HG03025 (cell line): ENCODE measurements at regions not wholly inside any gene's neighbourhood (a gene's known extent, or its start where the extent isn't known, plus 50 kb on each side); places are given as distances from the start of the nearest gene placed in this dataset.

ENCODE experiments used
- ATAC-seq: cut with Tn5 transposase; IDR thresholded peaks from one replicate; pipeline ENCODE4 v1.9.1; 2021; ENCODE audit warnings: mild to moderate bottlenecking, moderate library complexity; ENCODE audit not compliant: unreplicated experiment, low FRiP score

GRCh38 chr6:130752267-130752666 is 74.9 kb upstream of the SMLR1 start:
- ATAC-seq, result no peak

GRCh38 chr6:130754786-130755367 is 72.3 kb upstream of the SMLR1 start:
- ATAC-seq, result no peak

GRCh38 chr6:130755368-130756034 is 71.7 kb upstream of the SMLR1 start:
- ATAC-seq, result no peak

DNA sequence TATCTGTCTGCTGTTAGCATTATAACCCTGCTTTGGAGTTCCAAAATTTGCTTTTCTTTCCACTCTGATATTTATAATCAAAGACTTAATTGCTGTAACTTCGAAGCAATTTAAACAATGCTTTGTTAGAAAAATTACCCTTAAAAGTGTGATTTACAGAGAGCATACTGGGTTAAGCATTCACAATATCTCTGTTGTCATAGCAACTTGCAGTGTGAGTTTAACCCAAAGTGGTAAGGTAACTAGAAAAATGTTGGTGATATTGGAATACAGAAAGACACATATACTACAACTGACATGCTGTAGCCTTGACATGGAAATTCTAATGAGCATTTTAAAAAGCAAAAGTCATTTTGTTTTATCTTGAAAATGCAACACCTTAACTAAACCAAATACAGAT is 70.4 kb upstream of the SMLR1 start:
- no peak for ATAC-seq

DNA sequence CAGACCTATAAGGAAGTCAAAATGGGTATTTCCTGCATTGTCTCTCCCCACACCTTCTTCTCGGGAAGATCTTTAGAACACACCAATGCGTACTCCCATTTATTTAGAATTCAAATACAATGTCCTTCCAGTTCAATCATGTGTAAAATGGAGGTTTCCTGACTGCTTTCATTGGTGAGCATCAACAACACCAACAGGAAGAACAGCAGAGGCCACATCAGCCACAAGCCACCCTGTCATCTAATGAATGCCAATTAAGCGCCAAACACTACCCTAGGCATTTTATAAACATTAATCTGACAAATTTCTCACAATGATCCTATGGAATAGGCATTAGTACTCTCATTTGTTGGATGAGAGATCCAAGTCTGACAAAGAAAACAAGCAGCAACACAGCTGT is 68.4 kb upstream of the SMLR1 start:
- ATAC-seq, result no peak

DNA sequence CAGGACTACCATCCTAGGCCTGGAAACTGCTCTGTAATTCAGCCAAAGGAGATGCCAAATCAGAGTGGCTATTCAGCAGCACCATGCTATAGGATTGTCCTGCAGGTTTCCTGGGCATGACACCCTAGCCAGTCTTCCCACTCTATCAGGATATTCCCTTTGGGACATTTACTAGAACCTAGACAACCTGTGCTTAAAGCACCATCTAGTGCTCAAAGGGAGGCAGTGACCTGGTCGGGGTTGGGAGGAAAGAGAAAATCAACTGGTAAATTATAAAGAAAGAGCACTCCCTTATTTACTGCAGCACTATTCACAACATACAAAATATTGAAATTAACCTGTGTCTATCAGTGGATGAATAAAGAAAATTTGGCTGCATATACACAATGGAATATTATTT is 67.2 kb upstream of the SMLR1 start:
- ATAC-seq, result no peak

- no peak for ATAC-seq
These were observed 65.9 kb upstream of the SMLR1 start for GRCh38 chr6:130761286-130761685.

GRCh38 chr6:130765181-130765727 is 62.0 kb upstream of the SMLR1 start:
- ATAC-seq, result no peak

DNA sequence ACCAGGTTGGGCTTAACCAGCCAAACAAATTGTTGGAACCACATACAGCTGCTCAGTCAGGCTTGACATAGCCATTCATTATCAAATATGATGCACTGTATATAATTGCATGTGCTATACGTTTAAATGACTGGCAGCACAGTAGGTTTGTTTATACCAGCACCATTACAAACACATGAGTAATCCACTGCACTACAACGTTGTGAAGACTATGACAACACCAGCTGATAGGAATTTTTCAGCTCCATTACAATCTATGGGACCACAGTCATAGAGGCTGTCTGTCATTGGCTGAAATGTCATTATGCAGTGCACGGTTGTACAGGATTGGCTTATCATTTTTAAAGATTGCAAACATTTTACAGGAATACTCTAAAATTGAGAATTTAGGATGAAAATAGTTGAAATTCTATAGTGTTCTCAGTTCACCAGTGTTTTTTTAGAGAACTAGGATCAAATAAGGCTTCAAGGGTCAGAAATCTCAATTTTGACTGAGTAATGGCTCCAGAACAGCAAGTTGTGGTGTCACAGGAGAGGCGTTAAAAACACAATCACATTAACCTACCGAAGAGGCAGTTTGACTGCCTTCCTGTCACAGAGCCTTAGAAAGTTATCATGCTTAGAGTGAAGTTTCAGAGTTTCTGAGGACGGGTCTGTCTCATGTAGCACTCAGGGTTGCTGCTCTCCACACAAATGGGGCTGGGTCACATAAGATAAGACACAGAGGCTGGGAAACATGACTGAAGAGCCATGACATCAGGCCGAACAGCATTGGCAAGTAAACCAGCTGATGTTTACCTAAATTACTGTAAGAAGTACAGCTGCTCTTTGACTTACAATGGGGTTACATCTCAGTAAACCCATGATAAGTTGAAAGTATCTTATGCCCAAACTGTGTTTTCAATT is 60.7 kb upstream of the SMLR1 start:
- no peak for ATAC-seq

DNA sequence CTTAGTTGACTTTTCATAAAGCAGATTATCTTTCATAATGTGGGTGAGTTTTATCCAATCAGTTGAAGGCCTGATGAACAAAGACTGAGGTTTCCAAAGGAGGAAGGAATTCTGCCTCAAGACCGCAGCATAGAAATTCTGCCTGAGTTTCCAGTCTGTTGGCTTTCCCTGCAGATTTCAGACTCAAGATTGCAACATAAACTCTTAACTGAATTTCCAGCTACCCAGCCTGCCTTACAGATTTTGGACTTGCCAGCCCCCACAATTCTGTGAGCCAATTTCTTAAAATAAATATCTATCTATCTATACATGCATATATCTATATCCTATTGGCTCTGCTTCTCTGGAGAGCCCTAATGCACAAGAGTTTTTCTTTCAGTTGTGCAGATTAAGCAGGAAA is 57.3 kb upstream of the SMLR1 start:
- no peak for ATAC-seq

DNA sequence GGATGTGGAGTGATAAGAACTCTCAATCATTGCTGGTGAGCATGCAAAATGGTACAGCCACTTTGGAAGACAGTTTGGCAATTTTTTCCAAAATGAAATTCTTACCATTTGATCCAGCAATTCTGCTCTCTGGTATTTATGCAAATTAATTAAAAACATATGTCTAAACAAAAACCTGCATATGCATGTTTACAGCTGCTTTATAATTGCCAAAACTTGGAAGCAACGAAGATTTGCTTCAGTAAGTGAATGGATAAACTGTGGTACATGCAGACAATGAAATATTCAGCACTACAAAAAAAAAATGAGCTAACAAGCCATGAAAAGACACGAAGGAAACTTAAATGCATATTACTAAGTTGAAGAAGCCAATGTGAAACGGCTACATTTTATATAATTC is 55.5 kb upstream of the SMLR1 start:
- ATAC-seq, result no peak

- ATAC-seq, result no peak
These were observed 53.3 kb upstream of the SMLR1 start for GRCh38 chr6:130773860-130774259.

DNA sequence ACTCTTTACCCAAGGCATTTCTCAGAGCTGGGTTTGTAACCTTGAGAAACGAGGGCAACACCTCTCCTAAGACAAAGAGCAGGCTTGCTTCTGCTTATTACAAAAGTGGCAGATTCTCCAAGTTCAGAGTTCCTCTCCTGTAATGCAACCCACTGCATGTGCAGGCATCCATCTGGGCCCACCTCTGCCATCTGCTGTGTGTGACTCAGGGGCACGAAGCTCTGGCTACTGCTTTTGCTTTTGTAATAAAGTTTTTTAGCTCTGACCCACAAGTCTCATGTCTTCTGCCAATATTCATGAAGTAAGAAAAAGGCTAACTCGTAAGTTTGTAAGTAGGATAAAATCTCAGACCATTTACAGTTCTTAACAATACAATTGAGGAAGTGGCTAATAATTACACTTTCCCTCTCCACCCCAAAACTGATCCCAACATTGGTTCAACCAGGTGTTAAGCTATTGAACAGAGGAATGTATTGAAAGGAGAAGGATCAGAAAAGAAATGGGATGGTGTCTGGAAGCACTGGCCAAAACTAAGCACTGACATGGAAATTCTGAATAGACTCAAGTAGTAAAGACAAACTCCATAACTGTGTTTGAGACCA is 51.7 kb upstream of the SMLR1 start:
- no peak for ATAC-seq

DNA sequence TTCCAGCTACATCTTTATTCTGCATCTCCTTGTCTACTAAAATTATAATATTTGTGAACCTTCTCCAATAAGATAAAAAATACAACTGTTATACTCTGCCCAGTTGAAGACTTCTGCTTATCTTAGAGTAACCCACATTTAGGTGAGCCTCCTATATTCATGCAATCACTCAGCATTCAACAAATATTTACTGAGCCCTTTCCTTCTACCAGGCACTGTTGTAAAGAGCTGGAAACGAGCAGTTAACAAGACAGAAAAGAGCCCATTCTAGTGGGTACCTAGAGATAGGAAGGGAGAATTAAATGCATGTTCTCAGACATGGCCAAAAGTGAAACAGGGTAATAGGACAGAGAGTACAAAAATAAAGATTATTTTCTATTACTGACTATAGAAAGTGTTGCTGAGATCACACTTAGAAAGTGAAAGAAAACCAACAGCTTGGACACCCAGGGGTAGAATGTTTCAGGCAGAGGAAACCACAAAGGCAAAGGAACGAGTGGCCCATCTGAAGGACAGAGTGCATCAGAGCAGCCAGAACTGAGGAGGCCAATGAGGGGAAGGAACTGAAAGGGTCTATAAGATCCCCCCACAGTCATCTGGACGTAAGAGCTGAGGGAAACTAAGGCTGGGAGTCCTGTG is 50.8 kb upstream of the SMLR1 start:
- peak; percentile 97 for ATAC-seq
